CD14-positive monocyte (primary cell): ENCODE measurements at regions not wholly inside any gene's neighbourhood (a gene's known extent, or its start where the extent isn't known, plus 50 kb on each side); places are given as distances from the start of the nearest gene placed in this dataset.

ENCODE experiments used
- DNase-seq, 3 donors: peaks; one replicate each; pipeline ENCODE4 v3.0.0-alpha.2; 2011 to 2022
- H2AFZ ChIP-seq: 2 replicates; pipeline ENCODE4 v1.6.0; 2012; ENCODE audit warnings: mild to moderate bottlenecking, low read depth, low read length, inconsistent platforms; ENCODE audit not compliant: insufficient read depth, poor library complexity, severe bottlenecking
- H3K27ac ChIP-seq, 2 donors: 1 replicate in 1 of 2; 2 replicates in 1 of 2; pipeline ENCODE4 v1.5.1; 2012 to 2013; ENCODE audit warnings: low read length in 2 of 2, control low read depth in 1 of 2, inconsistent platforms in 1 of 2, low read depth in 1 of 2, mild to moderate bottlenecking in 1 of 2
- H3K27me3 ChIP-seq, 2 donors: one replicate each; pipeline versions ENCODE4 v1.6.0 to v1.6.1; 2011 to 2013; ENCODE audit warnings: low read length in 2 of 2; ENCODE audit not compliant: control insufficient read depth in 2 of 2, insufficient read depth in 2 of 2
- H3K36me3 ChIP-seq, 2 donors: replicated peaks in 1 of 2; 1 replicate in 1 of 2; 2 replicates in 1 of 2; pipeline versions ENCODE4 v1.5.1 to v1.6.1; 2012 to 2013; ENCODE audit warnings: low read length in 2 of 2, control low read depth in 1 of 2, inconsistent platforms in 1 of 2, mild to moderate bottlenecking in 1 of 2; ENCODE audit not compliant: insufficient read depth in 2 of 2, control insufficient read depth in 1 of 2
- H3K4me1 ChIP-seq, 2 donors: 1 replicate in 1 of 2; 2 replicates in 1 of 2; pipeline versions ENCODE4 v1.5.1 to v1.6.1; 2012 to 2013; ENCODE audit warnings: low read length in 2 of 2, control low read depth in 1 of 2, inconsistent platforms in 1 of 2, mild to moderate bottlenecking in 1 of 2, moderate library complexity in 1 of 2; ENCODE audit not compliant: insufficient read depth in 2 of 2, control insufficient read depth in 1 of 2
- H3K4me2 ChIP-seq: replicated peaks from 2 replicates; pipeline ENCODE3; 2012; ENCODE audit warnings: low read length, moderate library complexity, mild to moderate bottlenecking; ENCODE audit not compliant: poor library complexity, severe bottlenecking; ENCODE audit errors: extremely low read depth
- H3K4me3 ChIP-seq, 3 experiments: fragments of 200-600 bp in 1 of 3; sonication (generic) in 1 of 3; replicated peaks in 1 of 3; 1 replicate in 2 of 3; 2 replicates in 1 of 3; pipeline ENCODE4 v1.5.1; 2011 to 2013; ENCODE audit warnings: low read length in 3 of 3, mild to moderate bottlenecking in 3 of 3, control low read depth in 2 of 3, low read depth in 2 of 3, inconsistent platforms in 1 of 3, moderate library complexity in 1 of 3
- H3K79me2 ChIP-seq: 2 replicates; pipeline ENCODE4 v1.6.0; 2012; ENCODE audit warnings: mild to moderate bottlenecking, control low read depth, inconsistent platforms, low read length, moderate library complexity; ENCODE audit not compliant: insufficient read depth
- H3K9ac ChIP-seq: 2 replicates; pipeline ENCODE4 v1.6.0; 2017; ENCODE audit warnings: low read length, mild to moderate bottlenecking; ENCODE audit not compliant: insufficient read depth, poor library complexity, severe bottlenecking
- H3K9me3 ChIP-seq, 2 donors: replicated peaks in 1 of 2; 1 replicate in 1 of 2; 2 replicates in 1 of 2; pipeline versions ENCODE4 v1.5.1 to v1.6.1; 2012 to 2013; ENCODE audit warnings: low read length in 2 of 2, control low read depth in 1 of 2; ENCODE audit not compliant: control insufficient read depth in 1 of 2, insufficient read depth in 1 of 2
- H4K20me1 ChIP-seq: 2 replicates; pipeline ENCODE4 v1.6.0; 2012; ENCODE audit warnings: mild to moderate bottlenecking, low read length, control low read depth, moderate library complexity; ENCODE audit not compliant: insufficient read depth
- H3K27ac Mint-ChIP-seq, 7 donors: one replicate each; pipeline ENCODE4 v1.8.0; 2020; ENCODE audit warnings: mild to moderate bottlenecking in 7 of 7, mixed read lengths in 7 of 7, moderate library complexity in 6 of 7, inconsistent platforms in 2 of 7
- H3K27me3 Mint-ChIP-seq, 3 donors: one replicate each; pipeline ENCODE4 v1.8.0; 2021 to 2022; ENCODE audit warnings: low read depth in 3 of 3, mild to moderate bottlenecking in 3 of 3, mixed read lengths in 3 of 3, moderate library complexity in 3 of 3, inconsistent platforms in 1 of 3
- H3K36me3 Mint-ChIP-seq, 2 donors: one replicate each; pipeline ENCODE4 v1.8.0; 2020; ENCODE audit warnings: mixed read lengths in 2 of 2, inconsistent platforms in 1 of 2, mild to moderate bottlenecking in 1 of 2
- H3K4me1 Mint-ChIP-seq: one replicate; pipeline ENCODE4 v1.8.0; 2020; ENCODE audit warnings: mild to moderate bottlenecking, mixed read lengths
- H3K4me3 Mint-ChIP-seq, 2 donors: one replicate each; pipeline ENCODE4 v1.8.0; 2020; ENCODE audit warnings: mild to moderate bottlenecking in 2 of 2, mixed read lengths in 2 of 2, moderate library complexity in 1 of 2
- H3K9me3 Mint-ChIP-seq, 7 donors: one replicate each; pipeline ENCODE4 v1.8.0; 2020 to 2022; ENCODE audit warnings: mixed read lengths in 7 of 7, mild to moderate bottlenecking in 6 of 7, moderate library complexity in 6 of 7, inconsistent platforms in 2 of 7
- WGBS: methylation state at CpG from one replicate; pipeline ENCODE4 v1.1.5; 2013; ENCODE audit warnings: missing lambda C conversion rate; ENCODE audit not compliant: insufficient coverage; 5-methylcytosine and 5-hydroxymethylcytosine counted together
- intact Hi-C, 2 donors: fragments of 100-400 bp; cut with micrococcal nuclease; formaldehyde crosslinking; loops; one replicate each; pipeline versions ENCODE4 v1.15.0 to v1.15.1; 2023
- TF ChIP-seq, protein P1 (sequence below): fragments of 200-600 bp; IDR thresholded peaks from one replicate; pipeline ENCODE4 v1.8.0; 2022; ENCODE audit warnings: antibody characterized with exemption, mild to moderate bottlenecking

GRCh38 chr5:159427180-159428012, 97.1 kb upstream of the IL12B start:
- H3K27me3 ChIP-seq: no peaks in the 10 kb centered on the region

DNA sequence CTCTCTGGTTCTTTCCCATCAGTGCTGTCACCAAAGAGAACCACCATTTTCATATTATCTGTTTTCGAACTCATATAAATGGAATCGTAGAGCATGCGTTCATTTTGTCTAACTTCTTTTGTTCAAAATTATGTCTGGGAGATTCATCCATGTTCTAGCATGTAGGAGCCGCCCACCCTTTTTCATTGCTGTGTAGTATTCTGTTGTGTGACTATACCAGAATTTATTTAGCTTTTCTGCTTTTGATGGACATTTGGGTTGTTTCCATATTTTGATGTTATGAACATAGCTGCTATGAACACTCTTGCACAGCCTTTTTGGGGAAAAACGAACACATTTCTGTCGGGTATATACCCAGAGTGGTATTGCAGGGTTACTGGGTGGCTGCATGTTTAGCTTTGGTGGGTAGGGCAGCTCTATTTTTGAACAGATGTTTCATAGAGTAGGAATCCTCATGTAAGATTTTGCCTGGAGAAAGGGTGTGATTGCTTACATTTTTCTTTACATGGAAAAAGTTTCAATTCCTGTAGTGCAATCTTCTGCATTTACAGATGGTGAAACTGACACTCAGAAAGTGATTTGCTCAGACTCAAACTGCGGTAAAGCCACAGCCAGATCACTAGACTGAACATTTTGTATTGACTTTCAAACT, 100.2 kb upstream of the IL12B start:
- intact Hi-C loops: no loop called here
- Histone ChIP-seq H3K4me1 (peaks cover 6 to 10% of the 10 kb centered on the region in 2 donors), H2AFZ (no peak overlapping the region), H3K9ac (no peak overlapping the region), H3K27me3 (no peaks in the 10 kb centered on the region), H3K9me3 (no peaks in the 10 kb centered on the region), H3K36me3 (no peaks in the 10 kb centered on the region), H3K79me2 (no peaks in the 10 kb centered on the region), H3K4me3 (no peak overlapping the region), H4K20me1 (no peaks in the 10 kb centered on the region), H3K27ac (no peak overlapping the region), H3K4me2 (no peak overlapping the region)
- Mint-ChIP-seq H3K27me3 (no peaks in the 10 kb centered on the region), H3K9me3 (peaks cover 0 to 2% (median 0%) of the 10 kb centered on the region in 7 donors), H3K36me3 (no peaks in the 10 kb centered on the region), H3K27ac (no peak overlapping the region), H3K4me1 (peaks cover 21% of the 10 kb centered on the region), H3K4me3 (no peak overlapping the region)
- 93% methylated on average over 2 of the region's 7 CpGs for WGBS
- TF ChIP-seq, protein P1, sequence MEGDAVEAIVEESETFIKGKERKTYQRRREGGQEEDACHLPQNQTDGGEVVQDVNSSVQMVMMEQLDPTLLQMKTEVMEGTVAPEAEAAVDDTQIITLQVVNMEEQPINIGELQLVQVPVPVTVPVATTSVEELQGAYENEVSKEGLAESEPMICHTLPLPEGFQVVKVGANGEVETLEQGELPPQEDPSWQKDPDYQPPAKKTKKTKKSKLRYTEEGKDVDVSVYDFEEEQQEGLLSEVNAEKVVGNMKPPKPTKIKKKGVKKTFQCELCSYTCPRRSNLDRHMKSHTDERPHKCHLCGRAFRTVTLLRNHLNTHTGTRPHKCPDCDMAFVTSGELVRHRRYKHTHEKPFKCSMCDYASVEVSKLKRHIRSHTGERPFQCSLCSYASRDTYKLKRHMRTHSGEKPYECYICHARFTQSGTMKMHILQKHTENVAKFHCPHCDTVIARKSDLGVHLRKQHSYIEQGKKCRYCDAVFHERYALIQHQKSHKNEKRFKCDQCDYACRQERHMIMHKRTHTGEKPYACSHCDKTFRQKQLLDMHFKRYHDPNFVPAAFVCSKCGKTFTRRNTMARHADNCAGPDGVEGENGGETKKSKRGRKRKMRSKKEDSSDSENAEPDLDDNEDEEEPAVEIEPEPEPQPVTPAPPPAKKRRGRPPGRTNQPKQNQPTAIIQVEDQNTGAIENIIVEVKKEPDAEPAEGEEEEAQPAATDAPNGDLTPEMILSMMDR: no peak
- no peak for DNase-seq

More at GRCh38 chr5:159427180-159428012, 97.1 kb upstream of the IL12B start:
- 64% methylated on average over 5 of the region's 7 CpGs for WGBS
- Mint-ChIP-seq H3K27me3 (no peaks in the 10 kb centered on the region), H3K27ac (peak overlapping the region in 1 of 7 donors; percentile 11), H3K9me3 (peaks cover 0 to 2% (median 0%) of the 10 kb centered on the region in 7 donors), H3K36me3 (no peaks in the 10 kb centered on the region), H3K4me1 (peaks cover 21% of the 10 kb centered on the region), H3K4me3 (no peak overlapping the region)
- Histone ChIP-seq H3K36me3 (no peaks in the 10 kb centered on the region), H4K20me1 (no peaks in the 10 kb centered on the region), H3K9ac (no peak overlapping the region), H3K4me2 (no peak overlapping the region), H3K79me2 (no peaks in the 10 kb centered on the region), H2AFZ (peak overlapping the region; percentile 43), H3K27ac (no peak overlapping the region), H3K4me1 (peaks cover 6 to 10% of the 10 kb centered on the region in 2 donors), H3K9me3 (no peaks in the 10 kb centered on the region), H3K4me3 (no peak overlapping the region)
- TF ChIP-seq, protein P1: no peak
- intact Hi-C loops: no loop called here
- DNase-seq: peak in 1 of 3 donors; percentile 11
